ENCODE measurements at regions not wholly inside any gene's neighbourhood (a gene's known extent, or its start where the extent isn't known, plus 50 kb on each side); places are given as distances from the start of the nearest gene placed in this dataset.

DNA sequence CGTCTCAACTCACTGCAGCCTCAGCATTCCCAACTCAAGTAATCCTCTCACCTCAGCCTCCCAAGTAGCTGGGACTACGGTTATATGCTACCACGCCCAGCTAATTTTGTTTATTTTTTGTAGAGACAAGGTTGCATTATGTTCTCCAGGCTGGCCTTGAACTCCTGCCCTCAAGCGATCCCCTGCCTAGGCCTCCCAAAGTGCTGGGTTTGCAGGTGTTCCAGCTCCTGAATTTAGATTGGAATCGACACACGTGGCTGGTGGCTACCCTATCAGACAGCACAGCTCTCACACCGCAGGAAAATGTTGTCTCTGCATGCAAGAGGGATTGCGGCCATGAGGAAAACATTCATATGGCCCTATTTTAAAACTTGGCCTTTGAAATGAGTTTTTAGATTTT, 76.7 kb upstream of the GALNT2 start:
- Histone ChIP-seq H3K4me1 (ENCODE audit: insufficient read depth, insufficient read length) (no peaks in the 10 kb centered on the region), H3K4me3 (ENCODE audit: insufficient read length, low read depth) (no peak overlapping the region), H3K9ac (ENCODE audit: insufficient read length, low read depth) (no peak overlapping the region), H3K9me3 (ENCODE audit: insufficient read depth, low read length) (no peaks in the 10 kb centered on the region), H3K27me3 (ENCODE audit: insufficient read depth, insufficient read length) (no peaks in the 10 kb centered on the region), H3K36me3 (ENCODE audit: insufficient read depth, insufficient read length, low read length) (no peaks in the 10 kb centered on the region)
- DNase-seq (ENCODE audit: low read depth, low spot score): no peak
- TF ChIP-seq ZNF274 (IDR thresholded peaks at IDR 0.05; ENCODE audit: low read depth, low read length) (no peak), SUZ12 (IDR thresholded peaks at IDR 0.05; ENCODE audit: extremely low read depth, insufficient read depth, insufficient read length) (no peak), YY1 (IDR thresholded peaks at IDR 0.05; ENCODE audit: insufficient read depth, insufficient read length) (no peak)

DNA sequence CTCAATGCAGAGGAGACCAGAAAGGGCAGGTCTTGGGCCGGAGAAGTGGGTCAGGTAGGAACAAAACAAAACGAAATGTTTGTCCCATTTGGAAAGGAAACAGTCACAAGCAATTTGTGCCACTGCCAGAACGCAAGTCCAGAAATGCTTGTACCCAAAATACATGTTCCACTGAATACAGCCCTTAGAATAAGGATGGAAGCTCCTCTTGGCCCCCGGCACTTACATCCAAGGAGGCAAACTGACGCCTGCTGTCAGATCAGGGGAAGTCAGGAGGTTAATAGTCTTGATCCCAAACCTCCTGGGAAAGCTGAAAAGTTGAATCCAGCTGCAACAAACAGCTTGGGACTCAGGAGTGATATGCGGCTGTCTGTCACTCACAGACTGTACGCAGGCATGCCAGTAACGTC, 75.9 kb upstream of the GALNT2 start:
- no peak for DNase-seq (ENCODE audit: low read depth, low spot score)
- no peaks in the 10 kb centered on the region for H3K9me3 ChIP-seq (ENCODE audit: insufficient read depth, low read length)
- no peaks in the 10 kb centered on the region for H3K36me3 ChIP-seq (ENCODE audit: insufficient read depth, insufficient read length, low read length)
- no peaks in the 10 kb centered on the region for H3K4me1 ChIP-seq (ENCODE audit: insufficient read depth, insufficient read length)
- TF ChIP-seq YY1 (IDR thresholded peaks at IDR 0.05; ENCODE audit: insufficient read depth, insufficient read length) (no peak), ZNF274 (IDR thresholded peaks at IDR 0.05; ENCODE audit: low read depth, low read length) (no peak), SUZ12 (IDR thresholded peaks at IDR 0.05; ENCODE audit: extremely low read depth, insufficient read depth, insufficient read length) (no peak)
- H3K27me3 ChIP-seq (ENCODE audit: insufficient read depth, insufficient read length): no peaks in the 10 kb centered on the region
- H3K9ac ChIP-seq (ENCODE audit: insufficient read length, low read depth): no peak overlapping the region
- H3K4me3 ChIP-seq (ENCODE audit: insufficient read length, low read depth): no peak overlapping the region

DNA sequence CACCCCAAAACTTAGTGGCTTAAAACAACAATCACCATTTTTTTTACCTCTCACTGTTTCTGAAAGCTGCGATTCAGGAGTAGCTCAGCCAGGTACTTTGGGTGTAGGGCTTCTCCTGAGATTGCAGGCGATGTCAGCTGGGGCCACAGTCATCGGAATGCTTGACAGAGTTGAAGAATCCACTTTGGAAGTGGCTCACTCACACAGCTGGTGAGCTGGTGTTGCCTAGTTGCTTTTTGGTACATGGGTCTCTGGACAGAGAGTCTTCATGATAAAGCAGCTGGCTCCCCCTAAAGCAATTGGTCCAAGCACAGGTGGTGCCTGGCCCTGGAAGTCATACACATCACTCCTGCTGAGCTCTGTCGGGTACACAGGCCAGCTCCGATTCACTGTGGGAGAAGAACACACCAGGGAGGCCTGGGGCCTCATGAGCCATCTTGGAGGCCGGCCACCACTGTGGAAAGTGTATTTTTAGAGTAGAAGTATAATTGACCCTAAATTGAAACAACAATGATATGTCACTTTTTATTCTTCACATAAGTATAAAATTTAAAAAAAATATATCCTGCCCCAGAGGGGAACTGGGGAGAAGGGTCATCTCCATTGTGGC, 75.2 kb upstream of the GALNT2 start:
- H3K4me1 ChIP-seq (ENCODE audit: insufficient read depth, insufficient read length): no peaks in the 10 kb centered on the region
- DNase-seq (ENCODE audit: low read depth, low spot score): no peak
- no peak overlapping the region for H3K9ac ChIP-seq (ENCODE audit: insufficient read length, low read depth)
- no peaks in the 10 kb centered on the region for H3K27me3 ChIP-seq (ENCODE audit: insufficient read depth, insufficient read length)
- no peaks in the 10 kb centered on the region for H3K9me3 ChIP-seq (ENCODE audit: insufficient read depth, low read length)
- no peak overlapping the region for H3K4me3 ChIP-seq (ENCODE audit: insufficient read length, low read depth)
- TF ChIP-seq YY1 (IDR thresholded peaks at IDR 0.05; ENCODE audit: insufficient read depth, insufficient read length): no peak
- no peak for TF ChIP-seq SUZ12 (IDR thresholded peaks at IDR 0.05; ENCODE audit: extremely low read depth, insufficient read depth, insufficient read length)
- no peak for TF ChIP-seq ZNF274 (IDR thresholded peaks at IDR 0.05; ENCODE audit: low read depth, low read length)
- H3K36me3 ChIP-seq (ENCODE audit: insufficient read depth, insufficient read length, low read length): no peaks in the 10 kb centered on the region

DNA sequence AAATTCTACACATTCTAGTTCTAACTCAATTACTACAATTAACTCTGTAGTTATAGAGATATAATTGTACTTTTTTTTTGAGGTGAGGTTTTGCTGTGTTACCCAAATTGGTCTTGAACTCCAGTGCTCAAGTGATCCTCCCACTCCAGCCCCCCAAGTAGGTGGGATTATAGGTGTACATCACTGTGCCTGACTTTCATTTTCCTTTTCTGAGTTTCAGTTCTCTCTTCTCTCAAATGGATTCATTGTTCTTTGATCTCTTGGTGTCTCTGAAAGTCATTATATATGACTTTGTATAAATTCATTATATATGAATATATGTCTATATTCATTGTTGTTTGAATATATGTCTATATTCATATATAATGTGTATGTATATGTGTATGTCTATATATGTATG, 74.0 kb upstream of the GALNT2 start:
- TF ChIP-seq YY1 (IDR thresholded peaks at IDR 0.05; ENCODE audit: insufficient read depth, insufficient read length) (no peak), ZNF274 (IDR thresholded peaks at IDR 0.05; ENCODE audit: low read depth, low read length) (no peak), SUZ12 (IDR thresholded peaks at IDR 0.05; ENCODE audit: extremely low read depth, insufficient read depth, insufficient read length) (no peak)
- no peak overlapping the region for H3K4me3 ChIP-seq (ENCODE audit: insufficient read length, low read depth)
- no peaks in the 10 kb centered on the region for H3K4me1 ChIP-seq (ENCODE audit: insufficient read depth, insufficient read length)
- no peaks in the 10 kb centered on the region for H3K27me3 ChIP-seq (ENCODE audit: insufficient read depth, insufficient read length)
- H3K9me3 ChIP-seq (ENCODE audit: insufficient read depth, low read length): no peaks in the 10 kb centered on the region
- H3K36me3 ChIP-seq (ENCODE audit: insufficient read depth, insufficient read length, low read length): no peaks in the 10 kb centered on the region
- H3K9ac ChIP-seq (ENCODE audit: insufficient read length, low read depth): no peak overlapping the region
- DNase-seq (ENCODE audit: low read depth, low spot score): no peak

DNA sequence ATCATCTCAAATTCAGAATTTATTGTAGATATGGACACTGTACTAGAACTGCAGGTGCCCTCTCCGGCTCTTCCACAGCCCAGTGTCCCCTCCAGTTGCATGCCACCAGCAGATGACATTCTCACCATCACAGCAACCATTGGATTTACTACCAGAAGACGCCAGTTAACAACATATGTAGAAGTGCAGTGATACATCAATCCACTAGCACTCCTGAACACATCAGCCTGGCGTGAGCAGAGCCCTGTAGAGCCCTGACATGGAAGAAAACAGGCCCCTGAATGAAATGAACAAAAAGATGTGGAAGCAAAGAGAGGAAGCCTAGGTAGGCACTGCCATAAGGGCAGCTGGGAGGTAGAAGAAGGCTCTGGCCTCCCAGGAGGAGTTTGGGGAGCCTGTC, 73.1 kb upstream of the GALNT2 start:
- no peaks in the 10 kb centered on the region for H3K9me3 ChIP-seq (ENCODE audit: insufficient read depth, low read length)
- no peaks in the 10 kb centered on the region for H3K27me3 ChIP-seq (ENCODE audit: insufficient read depth, insufficient read length)
- no peak for TF ChIP-seq ZNF274 (IDR thresholded peaks at IDR 0.05; ENCODE audit: low read depth, low read length)
- no peak for TF ChIP-seq YY1 (IDR thresholded peaks at IDR 0.05; ENCODE audit: insufficient read depth, insufficient read length)
- no peak for TF ChIP-seq SUZ12 (IDR thresholded peaks at IDR 0.05; ENCODE audit: extremely low read depth, insufficient read depth, insufficient read length)
- no peaks in the 10 kb centered on the region for H3K4me1 ChIP-seq (ENCODE audit: insufficient read depth, insufficient read length)
- no peaks in the 10 kb centered on the region for H3K36me3 ChIP-seq (ENCODE audit: insufficient read depth, insufficient read length, low read length)
- no peak overlapping the region for H3K4me3 ChIP-seq (ENCODE audit: insufficient read length, low read depth)
- no peak for DNase-seq (ENCODE audit: low read depth, low spot score)
- no peak overlapping the region for H3K9ac ChIP-seq (ENCODE audit: insufficient read length, low read depth)

DNA sequence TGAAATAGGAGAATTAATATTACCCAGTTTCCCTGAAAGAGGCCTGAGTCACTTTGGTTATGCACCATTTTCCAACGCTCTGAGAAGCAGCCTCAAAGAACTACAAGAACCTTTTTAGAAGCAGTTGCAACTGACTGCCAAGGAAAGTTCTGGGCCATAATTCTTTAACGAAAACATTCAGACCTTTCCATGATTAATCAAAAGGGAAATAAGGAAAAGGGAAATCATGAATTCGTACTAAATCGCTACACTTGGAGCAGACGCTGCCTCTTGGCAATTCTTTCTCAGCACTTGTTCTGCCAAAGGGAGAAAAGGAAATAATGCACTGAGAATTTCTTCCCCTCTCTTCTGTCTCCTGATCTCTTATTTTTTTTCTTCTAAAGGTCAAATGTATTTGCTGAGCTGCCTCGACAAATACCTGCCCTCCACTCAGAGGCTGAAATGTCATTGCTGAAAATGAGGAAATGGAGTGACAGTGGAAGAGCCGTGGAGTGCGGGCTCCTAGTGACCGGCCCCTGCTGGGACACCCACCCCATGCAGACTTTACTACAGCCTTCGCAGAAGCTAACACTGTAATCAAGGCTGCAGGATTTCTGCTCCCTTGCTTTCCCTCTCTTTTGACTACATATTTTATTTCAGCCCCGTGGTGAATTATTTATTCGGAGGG, 67.9 kb upstream of the GALNT2 start:
- no peaks in the 10 kb centered on the region for H3K36me3 ChIP-seq (ENCODE audit: insufficient read depth, insufficient read length, low read length)
- no peak overlapping the region for H3K9ac ChIP-seq (ENCODE audit: insufficient read length, low read depth)
- no peaks in the 10 kb centered on the region for H3K9me3 ChIP-seq (ENCODE audit: insufficient read depth, low read length)
- H3K4me1 ChIP-seq (ENCODE audit: insufficient read depth, insufficient read length): peaks cover 7% of the 10 kb centered on the region
- no peak for DNase-seq (ENCODE audit: low read depth, low spot score)
- TF ChIP-seq ZNF274 (IDR thresholded peaks at IDR 0.05; ENCODE audit: low read depth, low read length) (no peak), SUZ12 (IDR thresholded peaks at IDR 0.05; ENCODE audit: extremely low read depth, insufficient read depth, insufficient read length) (no peak), YY1 (IDR thresholded peaks at IDR 0.05; ENCODE audit: insufficient read depth, insufficient read length) (no peak)
- no peak overlapping the region for H3K4me3 ChIP-seq (ENCODE audit: insufficient read length, low read depth)
- no peaks in the 10 kb centered on the region for H3K27me3 ChIP-seq (ENCODE audit: insufficient read depth, insufficient read length)

DNA sequence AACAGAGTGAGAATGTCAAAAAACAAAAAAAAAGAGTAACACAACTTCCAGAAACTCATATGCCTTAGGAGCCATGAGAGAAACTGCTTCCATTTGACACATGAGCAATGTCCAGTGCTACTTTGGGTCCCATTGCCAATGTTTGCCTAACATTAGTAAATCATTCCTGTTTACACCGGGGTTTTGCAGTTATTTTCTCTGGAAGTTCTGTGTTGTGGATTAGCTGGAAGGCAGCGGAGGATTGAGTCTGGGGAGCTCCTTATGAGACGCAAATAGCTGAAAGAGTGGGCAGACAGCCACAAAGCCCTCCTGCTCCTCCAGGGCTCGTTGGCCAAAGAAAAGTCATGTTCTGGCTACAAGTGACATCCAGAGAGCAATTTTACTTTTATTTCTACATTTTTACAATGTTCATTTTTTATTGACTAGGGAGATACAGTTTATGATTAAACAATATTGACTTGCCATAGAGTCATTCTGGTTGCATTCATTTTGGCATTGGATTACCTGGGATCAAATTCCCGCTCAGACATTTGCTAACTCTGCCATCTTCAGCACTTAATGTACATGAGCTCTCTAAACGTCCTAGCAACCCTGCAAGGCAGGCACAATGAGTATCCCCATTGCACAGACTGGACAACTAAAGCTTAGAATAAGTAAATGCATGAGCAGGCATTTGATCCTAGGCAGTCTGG, 66.4 kb upstream of the GALNT2 start:
- H3K27me3 ChIP-seq (ENCODE audit: insufficient read depth, insufficient read length): no peaks in the 10 kb centered on the region
- no peak overlapping the region for H3K4me3 ChIP-seq (ENCODE audit: insufficient read length, low read depth)
- TF ChIP-seq YY1 (IDR thresholded peaks at IDR 0.05; ENCODE audit: insufficient read depth, insufficient read length) (no peak), SUZ12 (IDR thresholded peaks at IDR 0.05; ENCODE audit: extremely low read depth, insufficient read depth, insufficient read length) (no peak), ZNF274 (IDR thresholded peaks at IDR 0.05; ENCODE audit: low read depth, low read length) (no peak)
- no peaks in the 10 kb centered on the region for H3K9me3 ChIP-seq (ENCODE audit: insufficient read depth, low read length)
- no peak overlapping the region for H3K9ac ChIP-seq (ENCODE audit: insufficient read length, low read depth)
- no peaks in the 10 kb centered on the region for H3K36me3 ChIP-seq (ENCODE audit: insufficient read depth, insufficient read length, low read length)
- DNase-seq (ENCODE audit: low read depth, low spot score): no peak
- peaks cover 7% of the 10 kb centered on the region for H3K4me1 ChIP-seq (ENCODE audit: insufficient read depth, insufficient read length)

Data from NT2/D1 (cell line).